B cell (primary cell): ENCODE measurements at regions not wholly inside any gene's neighbourhood (a gene's known extent, or its start where the extent isn't known, plus 50 kb on each side); places are given as distances from the start of the nearest gene placed in this dataset.

ENCODE experiments used
- ATAC-seq: fragments of 200-7000 bp; cut with Tn5 transposase; one replicate; pipeline ENCODE4 v1.10.0; 2021; ENCODE audit warnings: low read depth, mild to moderate bottlenecking, moderate number of reproducible peaks, moderate library complexity
- CTCF ChIA-PET: fragments of 350-600 bp; sonication (Branson Sonifier 250); formaldehyde crosslinking; loops from one replicate; lab custom pipeline; 2021; ENCODE audit warnings: antibody characterized with exemption, inconsistent platforms; lab: Charles Lee
- POLR2A ChIA-PET: fragments of 350-600 bp; sonication (Branson Sonifier 250); formaldehyde crosslinking; loops from one replicate; lab custom pipeline; 2021; ENCODE audit warnings: antibody characterized with exemption; lab: Charles Lee
- DNase-seq: peaks from one replicate; pipeline ENCODE4 v3.0.0; 2013
- H2AFZ ChIP-seq: 2 replicates; pipeline ENCODE4 v1.6.1; 2012; ENCODE audit warnings: mild to moderate bottlenecking, low read depth, low read length; ENCODE audit not compliant: insufficient read depth, poor library complexity, severe bottlenecking
- H3K27ac ChIP-seq, 2 donors: 1 replicate in 1 of 2; 2 replicates in 1 of 2; pipeline ENCODE4 v1.5.1; 2012 to 2013; ENCODE audit warnings: low read length in 2 of 2, mild to moderate bottlenecking in 2 of 2, moderate library complexity in 1 of 2
- H3K27me3 ChIP-seq, 4 experiments: fragments of 200-600 bp in 1 of 4; sonication (generic) in 1 of 4; replicated peaks in 1 of 4; 1 replicate in 2 of 4; 2 replicates in 2 of 4; pipeline versions ENCODE4 v1.6.1 to v1.7.0; 2013 to 2016; ENCODE audit warnings: low read length in 3 of 4, mild to moderate bottlenecking in 2 of 4, mixed read lengths in 1 of 4, moderate library complexity in 1 of 4; ENCODE audit not compliant: insufficient read depth in 4 of 4, control insufficient read depth in 3 of 4; ENCODE audit errors: control extremely low read depth in 1 of 4
- H3K36me3 ChIP-seq, 2 experiments: replicated peaks in 1 of 2; 1 replicate in 1 of 2; 2 replicates in 1 of 2; pipeline versions ENCODE4 v1.6.1 to v1.7.1; 2013; ENCODE audit warnings: low read length in 1 of 2; ENCODE audit not compliant: insufficient read depth in 2 of 2, control insufficient read depth in 1 of 2; ENCODE audit errors: control extremely low read depth in 1 of 2, extremely low read depth in 1 of 2
- H3K4me1 ChIP-seq, 2 donors: fragments of 200-600 bp in 1 of 2; sonication (generic) in 1 of 2; 1 replicate in 1 of 2; 2 replicates in 1 of 2; pipeline versions ENCODE4 v1.5.1 to v1.6.1; 2013 to 2017; ENCODE audit warnings: low read length in 2 of 2; ENCODE audit not compliant: control insufficient read depth in 2 of 2, insufficient read depth in 2 of 2
- H3K4me2 ChIP-seq: replicated peaks from 2 replicates; pipeline ENCODE3; 2012; ENCODE audit warnings: mild to moderate bottlenecking, low read depth, low read length; ENCODE audit not compliant: poor library complexity, severe bottlenecking
- H3K4me3 ChIP-seq, 5 experiments: fragments of 200-600 bp in 1 of 5; sonication (generic) in 1 of 5; 1 replicate in 3 of 5; 2 replicates in 2 of 5; pipeline versions ENCODE4 v1.5.1 to v1.7.0; 2011 to 2016; ENCODE audit warnings: low read length in 4 of 5, mild to moderate bottlenecking in 4 of 5, low read depth in 2 of 5, control low read depth in 1 of 5, moderate library complexity in 1 of 5; ENCODE audit not compliant: insufficient read depth in 1 of 5; ENCODE audit errors: control extremely low read depth in 1 of 5, extremely low read depth in 1 of 5
- H3K79me2 ChIP-seq: fragments of 200-600 bp; sonication (generic); one replicate; pipeline ENCODE4 v1.6.0; 2016; ENCODE audit warnings: low read length; ENCODE audit not compliant: control insufficient read depth, insufficient read depth
- H3K9ac ChIP-seq: fragments of 200-600 bp; sonication (generic); 2 replicates; pipeline ENCODE4 v1.6.1; 2017; ENCODE audit warnings: mild to moderate bottlenecking, low read length, moderate library complexity
- H3K9me3 ChIP-seq, 3 donors: one replicate each; pipeline versions ENCODE4 v1.6.1 to v1.7.1; 2013; ENCODE audit warnings: low read length in 2 of 3; ENCODE audit not compliant: control insufficient read depth in 2 of 3, insufficient read depth in 1 of 3; ENCODE audit errors: control extremely low read depth in 1 of 3
- H4K20me1 ChIP-seq: 2 replicates; pipeline ENCODE4 v1.6.0; 2012; ENCODE audit warnings: mild to moderate bottlenecking, low read length; ENCODE audit not compliant: insufficient read depth, control insufficient read depth, poor library complexity, severe bottlenecking
- H3K27ac Mint-ChIP-seq: one replicate; pipeline ENCODE4 v1.8.0; 2021; ENCODE audit warnings: mixed read lengths
- H3K27me3 Mint-ChIP-seq: one replicate; pipeline ENCODE4 v1.8.0; 2021; ENCODE audit warnings: mixed read lengths
- H3K4me1 Mint-ChIP-seq: one replicate; pipeline ENCODE4 v1.8.0; 2021; ENCODE audit warnings: mixed read lengths
- H3K4me3 Mint-ChIP-seq: one replicate; pipeline ENCODE4 v1.8.0; 2021; ENCODE audit warnings: mixed read lengths
- H3K9me3 Mint-ChIP-seq: one replicate; pipeline ENCODE4 v1.8.0; 2022; ENCODE audit warnings: mixed read lengths; ENCODE audit not compliant: insufficient read depth
- EZH2 ChIP-seq: IDR thresholded peaks from 2 replicates; pipeline ENCODE4 v1.6.1; 2012; ENCODE audit warnings: borderline replicate concordance, low read depth, mild to moderate bottlenecking, moderate library complexity, low read length; ENCODE audit not compliant: insufficient read depth, poor library complexity, severe bottlenecking
- WGBS: methylation state at CpG from one replicate; pipeline ENCODE4 v1.1.5; 2013; ENCODE audit warnings: missing lambda C conversion rate; ENCODE audit not compliant: insufficient coverage; 5-methylcytosine and 5-hydroxymethylcytosine counted together
- intact Hi-C: fragments of 100-400 bp; cut with micrococcal nuclease; formaldehyde crosslinking; loops from one replicate; pipeline ENCODE4 v1.10.0; 2022
- TF ChIP-seq, protein P1 (sequence below): fragments of 200-600 bp; IDR thresholded peaks from one replicate; pipeline ENCODE4 v1.8.0; 2022; ENCODE audit warnings: antibody characterized with exemption, mild to moderate bottlenecking

DNA sequence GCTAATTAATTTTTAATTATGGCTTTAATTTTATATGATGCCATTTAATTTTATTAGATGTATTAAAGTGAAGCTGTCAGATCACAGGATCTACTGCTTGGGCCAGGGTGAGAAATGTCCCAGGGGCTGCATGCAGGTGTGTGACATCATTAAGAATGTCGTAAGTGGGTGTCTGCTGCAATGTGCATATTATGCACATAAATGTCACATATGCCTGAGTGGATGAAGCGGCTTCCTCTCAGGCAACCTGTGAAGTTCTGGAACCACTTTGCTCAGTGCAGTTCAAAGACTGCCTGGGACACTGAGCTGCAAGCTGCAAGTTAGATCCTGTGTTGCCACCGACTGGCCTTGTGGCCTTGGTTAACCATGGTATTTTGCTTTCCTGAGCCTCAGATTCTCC lies 355.0 kb downstream of the UQCRFS1 start:
- H3K9me3 Mint-ChIP-seq = peaks cover 6% of the 10 kb centered on the region
- no peaks in the 10 kb centered on the region for H3K27me3 Mint-ChIP-seq
- H3K4me3 ChIP-seq = no peak overlapping the region
- no peak overlapping the region for H3K27ac Mint-ChIP-seq
- intact Hi-C loops = no loop called here
- H3K9me3 ChIP-seq = peaks cover 0 to 16% (median 4%) of the 10 kb centered on the region in 3 donors
- ChIA-PET CTCF (no interaction called here), POLR2A (no interaction called here)
- H3K4me1 ChIP-seq = no peaks in the 10 kb centered on the region
- peaks cover 0 to 2% (median 0%) of the 10 kb centered on the region in 4 experiments for H3K27me3 ChIP-seq
- no peaks in the 10 kb centered on the region for H4K20me1 ChIP-seq
- H3K4me3 Mint-ChIP-seq = no peak overlapping the region
- ATAC-seq (no peak), DNase-seq (no peak)
- TF ChIP-seq, protein P1, sequence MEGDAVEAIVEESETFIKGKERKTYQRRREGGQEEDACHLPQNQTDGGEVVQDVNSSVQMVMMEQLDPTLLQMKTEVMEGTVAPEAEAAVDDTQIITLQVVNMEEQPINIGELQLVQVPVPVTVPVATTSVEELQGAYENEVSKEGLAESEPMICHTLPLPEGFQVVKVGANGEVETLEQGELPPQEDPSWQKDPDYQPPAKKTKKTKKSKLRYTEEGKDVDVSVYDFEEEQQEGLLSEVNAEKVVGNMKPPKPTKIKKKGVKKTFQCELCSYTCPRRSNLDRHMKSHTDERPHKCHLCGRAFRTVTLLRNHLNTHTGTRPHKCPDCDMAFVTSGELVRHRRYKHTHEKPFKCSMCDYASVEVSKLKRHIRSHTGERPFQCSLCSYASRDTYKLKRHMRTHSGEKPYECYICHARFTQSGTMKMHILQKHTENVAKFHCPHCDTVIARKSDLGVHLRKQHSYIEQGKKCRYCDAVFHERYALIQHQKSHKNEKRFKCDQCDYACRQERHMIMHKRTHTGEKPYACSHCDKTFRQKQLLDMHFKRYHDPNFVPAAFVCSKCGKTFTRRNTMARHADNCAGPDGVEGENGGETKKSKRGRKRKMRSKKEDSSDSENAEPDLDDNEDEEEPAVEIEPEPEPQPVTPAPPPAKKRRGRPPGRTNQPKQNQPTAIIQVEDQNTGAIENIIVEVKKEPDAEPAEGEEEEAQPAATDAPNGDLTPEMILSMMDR = no peak
- TF ChIP-seq EZH2 = no peak
- H2AFZ ChIP-seq = no peak overlapping the region
- H3K36me3 ChIP-seq = no peaks in the 10 kb centered on the region
- no peak overlapping the region for H3K4me2 ChIP-seq
- H3K27ac ChIP-seq = no peak overlapping the region
- no peak overlapping the region for H3K9ac ChIP-seq
- no peaks in the 10 kb centered on the region for H3K4me1 Mint-ChIP-seq
- WGBS = 71% methylated on average over 3 of the region's 3 CpGs
- H3K79me2 ChIP-seq = no peaks in the 10 kb centered on the region

DNA sequence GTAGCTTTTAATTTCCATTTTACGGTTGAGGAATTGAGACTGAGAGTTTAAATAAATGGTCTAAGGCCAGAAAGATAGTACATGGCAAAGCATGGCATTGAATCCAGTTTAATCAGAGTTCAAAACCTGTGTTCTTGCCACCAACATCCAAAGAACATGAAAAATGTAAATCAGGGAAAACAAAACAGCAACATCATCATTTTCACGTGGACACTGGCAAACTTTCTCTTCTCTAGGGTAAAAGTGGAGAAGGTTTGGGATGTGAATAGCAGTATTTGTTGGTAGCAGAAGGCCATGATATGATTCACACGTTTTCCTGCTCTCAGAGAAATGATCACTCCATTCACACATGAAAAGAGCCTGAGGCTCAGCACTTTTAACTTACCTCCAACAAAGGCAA lies 357.7 kb downstream of the UQCRFS1 start:
- Histone ChIP-seq H3K9me3 (peaks cover 0 to 10% (median 4%) of the 10 kb centered on the region in 3 donors), H3K27ac (no peak overlapping the region), H2AFZ (no peak overlapping the region), H3K79me2 (no peaks in the 10 kb centered on the region), H3K36me3 (no peaks in the 10 kb centered on the region), H3K4me3 (no peak overlapping the region), H3K4me2 (no peak overlapping the region), H3K4me1 (no peaks in the 10 kb centered on the region), H4K20me1 (no peaks in the 10 kb centered on the region), H3K27me3 (peaks cover 0 to 2% (median 0%) of the 10 kb centered on the region in 4 experiments), H3K9ac (no peak overlapping the region)
- ATAC-seq (no peak), DNase-seq (no peak)
- Mint-ChIP-seq H3K27ac (no peak overlapping the region), H3K9me3 (peaks cover 8% of the 10 kb centered on the region), H3K27me3 (no peaks in the 10 kb centered on the region), H3K4me3 (no peak overlapping the region), H3K4me1 (no peaks in the 10 kb centered on the region)
- CTCF ChIA-PET = no interaction called here
- POLR2A ChIA-PET = no interaction called here
- TF ChIP-seq, protein P1 = no peak
- intact Hi-C loops = no loop called here
- no CpG with 5 or more reads among the region's 3 CpGs for WGBS
